DOHH2 (cell line): ENCODE measurements at regions not wholly inside any gene's neighbourhood (a gene's known extent, or its start where the extent isn't known, plus 50 kb on each side); places are given as distances from the start of the nearest gene placed in this dataset.

ENCODE experiments used
- H3F3A ChIP-seq: fragments of 200-600 bp; sonication (generic), shearing (Covaris generic); 2 replicates; pipeline ENCODE4 v1.6.0; 2016; ENCODE audit warnings: antibody characterized with exemption, mild to moderate bottlenecking; ENCODE audit not compliant: control insufficient read depth, insufficient read depth
- H3K27ac ChIP-seq: fragments of 200-600 bp; sonication (generic); 2 replicates; pipeline ENCODE4 v1.5.1; 2014; ENCODE audit warnings: low read depth, mild to moderate bottlenecking, low read length, moderate library complexity
- H3K27me3 ChIP-seq: fragments of 200-600 bp; sonication (generic); 2 replicates; pipeline ENCODE4 v1.6.1; 2014; ENCODE audit warnings: mild to moderate bottlenecking, low read length, mixed read lengths; ENCODE audit not compliant: control insufficient read depth
- H3K36me3 ChIP-seq: fragments of 200-600 bp; sonication (generic); 2 replicates; pipeline ENCODE4 v1.6.1; 2014; ENCODE audit warnings: mild to moderate bottlenecking, low read length, moderate library complexity, mixed read lengths; ENCODE audit not compliant: control insufficient read depth
- H3K4me1 ChIP-seq: fragments of 200-600 bp; sonication (generic); 2 replicates; pipeline ENCODE4 v1.6.1; 2014; ENCODE audit warnings: mild to moderate bottlenecking, low read length, mixed read lengths; ENCODE audit not compliant: control insufficient read depth
- H3K4me2 ChIP-seq: fragments of 200-600 bp; sonication (generic); 2 replicates; pipeline ENCODE4 v1.6.0; 2014; ENCODE audit warnings: mild to moderate bottlenecking, low read length, moderate library complexity
- H3K4me3 ChIP-seq: fragments of 200-600 bp; sonication (generic); 2 replicates; pipeline ENCODE4 v1.5.1; 2014; ENCODE audit warnings: mild to moderate bottlenecking, low read length, mixed read lengths
- H3K79me2 ChIP-seq: fragments of 200-600 bp; sonication (generic); 2 replicates; pipeline ENCODE4 v1.6.1; 2014; ENCODE audit warnings: mild to moderate bottlenecking, low read length, mixed read lengths; ENCODE audit not compliant: control insufficient read depth
- H3K9me2 ChIP-seq: fragments of 200-600 bp; sonication (generic); replicated peaks from 2 replicates; pipeline ENCODE4 v1.6.1; 2014; ENCODE audit warnings: mild to moderate bottlenecking, low read length, mixed read lengths; ENCODE audit not compliant: control insufficient read depth
- H3K9me3 ChIP-seq: fragments of 200-600 bp; sonication (generic); 2 replicates; pipeline ENCODE4 v1.6.1; 2014; ENCODE audit warnings: antibody characterized with exemption, low read length, mixed read lengths; ENCODE audit not compliant: control insufficient read depth, insufficient read depth
- H4K20me1 ChIP-seq: fragments of 200-600 bp; sonication (generic); 2 replicates; pipeline ENCODE4 v1.6.0; 2014; ENCODE audit warnings: low read depth, mild to moderate bottlenecking, antibody characterized with exemption, low read length, moderate library complexity; ENCODE audit not compliant: control insufficient read depth, insufficient read depth
- EZH2phosphoT487 ChIP-seq: fragments of 200-600 bp; sonication (generic); IDR thresholded peaks from 2 replicates; pipeline ENCODE4 v1.6.1; 2017; ENCODE audit warnings: borderline replicate concordance, mild to moderate bottlenecking, antibody characterized with exemption, low read length, moderate library complexity, mixed read lengths
- TF ChIP-seq, protein P1 (sequence below): fragments of 200-600 bp; sonication (generic); IDR thresholded peaks from one replicate; pipeline ENCODE4 v1.5.1; 2014; ENCODE audit warnings: antibody characterized with exemption, mild to moderate bottlenecking, low read depth, low read length; ENCODE audit not compliant: poor library complexity, severe bottlenecking

DNA sequence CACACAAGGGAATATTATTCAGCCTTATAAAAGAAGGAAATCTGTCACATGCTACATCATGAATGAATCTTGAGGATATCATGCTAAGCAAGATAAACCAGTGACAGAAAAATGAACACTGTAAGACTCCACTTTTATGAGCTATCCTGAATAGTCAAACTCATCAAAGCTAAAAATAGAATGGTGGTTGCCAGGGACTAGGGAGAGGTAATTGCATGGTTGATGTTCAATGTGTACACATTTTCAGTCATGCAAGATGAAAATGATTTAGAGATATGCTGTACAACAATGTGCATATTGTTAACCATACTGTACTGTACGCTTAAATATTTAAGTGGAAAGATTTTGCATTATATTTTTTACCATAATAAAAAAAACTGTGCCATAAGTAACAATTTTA, 1349.1 kb downstream of the XPNPEP1 start:
- Histone ChIP-seq H4K20me1 (no peaks in the 10 kb centered on the region), H3K9me2 (no peaks in the 10 kb centered on the region), H3K9me3 (no peaks in the 10 kb centered on the region), H3K27me3 (no peaks in the 10 kb centered on the region), H3K79me2 (no peaks in the 10 kb centered on the region), H3F3A (no peaks in the 10 kb centered on the region), H3K4me1 (no peaks in the 10 kb centered on the region), H3K36me3 (no peaks in the 10 kb centered on the region), H3K4me3 (no peak overlapping the region), H3K4me2 (no peak overlapping the region), H3K27ac (no peak overlapping the region)
- no peak for TF ChIP-seq EZH2phosphoT487
- TF ChIP-seq, protein P1, sequence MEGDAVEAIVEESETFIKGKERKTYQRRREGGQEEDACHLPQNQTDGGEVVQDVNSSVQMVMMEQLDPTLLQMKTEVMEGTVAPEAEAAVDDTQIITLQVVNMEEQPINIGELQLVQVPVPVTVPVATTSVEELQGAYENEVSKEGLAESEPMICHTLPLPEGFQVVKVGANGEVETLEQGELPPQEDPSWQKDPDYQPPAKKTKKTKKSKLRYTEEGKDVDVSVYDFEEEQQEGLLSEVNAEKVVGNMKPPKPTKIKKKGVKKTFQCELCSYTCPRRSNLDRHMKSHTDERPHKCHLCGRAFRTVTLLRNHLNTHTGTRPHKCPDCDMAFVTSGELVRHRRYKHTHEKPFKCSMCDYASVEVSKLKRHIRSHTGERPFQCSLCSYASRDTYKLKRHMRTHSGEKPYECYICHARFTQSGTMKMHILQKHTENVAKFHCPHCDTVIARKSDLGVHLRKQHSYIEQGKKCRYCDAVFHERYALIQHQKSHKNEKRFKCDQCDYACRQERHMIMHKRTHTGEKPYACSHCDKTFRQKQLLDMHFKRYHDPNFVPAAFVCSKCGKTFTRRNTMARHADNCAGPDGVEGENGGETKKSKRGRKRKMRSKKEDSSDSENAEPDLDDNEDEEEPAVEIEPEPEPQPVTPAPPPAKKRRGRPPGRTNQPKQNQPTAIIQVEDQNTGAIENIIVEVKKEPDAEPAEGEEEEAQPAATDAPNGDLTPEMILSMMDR, result no peak

DNA sequence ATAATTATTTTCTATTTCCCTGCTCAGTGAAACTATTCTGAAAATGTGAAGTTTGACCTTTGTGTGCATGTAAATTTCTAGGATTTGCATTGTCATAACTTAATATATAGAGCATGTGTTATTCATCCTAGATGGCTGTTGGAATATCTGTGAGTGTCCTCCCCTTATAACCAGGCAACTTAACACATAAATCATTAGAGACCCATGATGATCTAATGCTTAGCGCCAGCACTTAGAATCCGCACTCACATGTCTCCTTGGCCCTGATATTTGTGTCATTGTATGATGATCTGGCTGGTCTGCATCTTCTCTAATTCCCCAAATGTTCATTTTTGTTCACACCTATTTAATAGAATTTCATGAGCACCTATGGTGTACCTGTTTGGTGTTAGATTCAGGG, 1354.5 kb downstream of the XPNPEP1 start:
- Histone ChIP-seq H3K4me1 (no peaks in the 10 kb centered on the region), H3K36me3 (no peaks in the 10 kb centered on the region), H3K27me3 (no peaks in the 10 kb centered on the region), H3K4me2 (no peak overlapping the region), H3K79me2 (no peaks in the 10 kb centered on the region), H3K27ac (no peak overlapping the region), H3K9me2 (no peaks in the 10 kb centered on the region), H3F3A (no peaks in the 10 kb centered on the region), H3K4me3 (no peak overlapping the region), H3K9me3 (no peaks in the 10 kb centered on the region), H4K20me1 (no peaks in the 10 kb centered on the region)
- TF ChIP-seq, protein P1, result no peak
- no peak for TF ChIP-seq EZH2phosphoT487

DNA sequence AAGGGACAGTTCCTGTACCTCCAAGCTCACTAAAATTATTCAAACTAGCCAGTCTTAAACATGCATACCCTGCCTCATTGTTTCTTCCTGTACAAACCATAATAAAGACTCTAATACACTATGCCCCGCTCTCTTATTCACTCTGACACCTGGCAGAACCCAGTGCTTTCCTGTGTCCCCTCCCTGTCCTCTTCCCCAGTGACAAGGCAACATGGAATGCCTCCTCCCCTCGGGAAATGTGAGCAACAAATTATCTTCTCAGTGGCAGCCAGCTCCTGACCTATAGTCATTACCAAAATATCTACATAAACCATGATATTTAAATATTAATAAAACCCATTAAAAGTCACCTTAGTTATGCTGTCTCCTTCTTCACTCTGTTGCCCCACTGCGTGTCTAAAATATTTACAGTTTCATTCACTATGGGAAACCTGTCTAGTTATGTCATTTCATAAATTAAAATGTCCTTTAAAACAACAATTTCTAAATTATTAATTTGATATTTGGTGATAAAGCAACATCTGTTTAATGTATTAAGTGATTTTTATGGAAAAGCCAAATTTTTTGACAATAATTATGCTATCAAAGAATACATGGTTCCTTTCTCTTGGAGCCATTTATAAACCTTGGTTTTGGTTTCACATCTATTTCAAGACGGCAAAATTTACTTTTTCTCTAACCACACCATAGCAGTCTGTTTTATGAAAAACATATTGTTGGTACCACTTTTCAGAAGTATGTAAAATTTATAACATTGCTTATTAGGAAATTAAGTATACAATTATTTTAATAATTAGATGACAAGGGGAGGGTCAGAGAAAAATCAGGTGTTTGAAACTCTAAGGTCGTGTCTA, 1355.2 kb downstream of the XPNPEP1 start:
- H3K4me3 ChIP-seq, result no peak overlapping the region
- no peak overlapping the region for H3K4me2 ChIP-seq

More for the DNA sequence above, 1355.2 kb downstream of the XPNPEP1 start:
- Histone ChIP-seq H3K27me3 (no peaks in the 10 kb centered on the region), H3K9me3 (no peaks in the 10 kb centered on the region), H3K36me3 (no peaks in the 10 kb centered on the region), H3K79me2 (no peaks in the 10 kb centered on the region), H3K9me2 (no peaks in the 10 kb centered on the region), H3K27ac (no peak overlapping the region), H3K4me1 (no peaks in the 10 kb centered on the region), H4K20me1 (no peaks in the 10 kb centered on the region), H3F3A (no peaks in the 10 kb centered on the region)
- TF ChIP-seq, protein P1, result no peak
- no peak for TF ChIP-seq EZH2phosphoT487
